Neural cell (in vitro differentiated cells): ENCODE measurements at regions not wholly inside any gene's neighbourhood (a gene's known extent, or its start where the extent isn't known, plus 50 kb on each side); places are given as distances from the start of the nearest gene placed in this dataset.

ENCODE experiments used
- H2AFZ ChIP-seq: fragments of 200-600, 300-800 bp; sonication (generic), shearing (Covaris generic); 2 replicates; pipeline ENCODE4 v1.6.0; 2014; ENCODE audit warnings: low read depth, mild to moderate bottlenecking, antibody characterized with exemption, low read length, moderate library complexity
- H3F3A ChIP-seq: fragments of 200-600 bp; shearing (Covaris generic); 2 replicates; pipeline ENCODE4 v1.6.1; 2016; ENCODE audit warnings: mild to moderate bottlenecking, moderate library complexity, mixed read lengths, antibody characterized with exemption, low read length; ENCODE audit not compliant: insufficient read depth, poor library complexity, severe bottlenecking
- H3K27ac ChIP-seq: fragments of 200-600, 300-800 bp; sonication (generic), shearing (Covaris generic); 2 replicates; pipeline ENCODE4 v1.5.1; 2014; ENCODE audit warnings: mild to moderate bottlenecking, low read length, moderate library complexity
- H3K27me3 ChIP-seq: fragments of 300-800, 200-600 bp; sonication (generic), shearing (Covaris generic); 2 replicates; pipeline ENCODE4 v1.6.0; 2014; ENCODE audit warnings: mild to moderate bottlenecking, low read depth, low read length, moderate library complexity; ENCODE audit not compliant: insufficient read depth
- H3K36me3 ChIP-seq: fragments of 300-800, 200-600 bp; sonication (generic), shearing (Covaris generic); 2 replicates; pipeline ENCODE4 v1.5.1; 2014; ENCODE audit warnings: mild to moderate bottlenecking, antibody characterized with exemption, low read length, moderate library complexity; ENCODE audit not compliant: insufficient read depth
- H3K4me2 ChIP-seq: fragments of 300-800, 200-600 bp; sonication (generic), shearing (Covaris generic); 2 replicates; pipeline ENCODE4 v1.6.0; 2014; ENCODE audit warnings: mild to moderate bottlenecking, low read length
- H3K4me3 ChIP-seq: fragments of 300-800, 200-600 bp; sonication (generic), shearing (Covaris generic); 2 replicates; pipeline ENCODE4 v1.5.1; 2014; ENCODE audit warnings: mild to moderate bottlenecking, low read length, moderate library complexity
- H3K79me2 ChIP-seq: fragments of 200-600 bp; shearing (Covaris generic); replicated peaks from 2 replicates; pipeline ENCODE4 v1.6.0; 2014; ENCODE audit warnings: mild to moderate bottlenecking, low read length, moderate library complexity; ENCODE audit not compliant: insufficient read depth
- H3K9ac ChIP-seq: fragments of 300-800, 200-600 bp; sonication (generic), shearing (Covaris generic); 2 replicates; pipeline ENCODE4 v1.6.1; 2016; ENCODE audit warnings: mild to moderate bottlenecking, low read length, mixed read lengths
- H3K9me2 ChIP-seq: fragments of 200-600 bp; shearing (Covaris generic); 2 replicates; pipeline ENCODE4 v1.6.1; 2016; ENCODE audit warnings: mild to moderate bottlenecking, low read length, mixed read lengths; ENCODE audit not compliant: insufficient read depth
- H3K9me3 ChIP-seq: fragments of 200-600, 300-800 bp; sonication (generic), shearing (Covaris generic); 2 replicates; pipeline ENCODE4 v1.6.1; 2016; ENCODE audit warnings: mild to moderate bottlenecking, mixed run types, low read length, moderate library complexity, mixed read lengths
- H4K20me1 ChIP-seq: fragments of 200-600 bp; shearing (Covaris generic); 2 replicates; pipeline ENCODE4 v1.6.1; 2016; ENCODE audit warnings: mild to moderate bottlenecking, mixed run types; ENCODE audit not compliant: insufficient read depth
- EP300 ChIP-seq: fragments of 450-650 bp; conservative IDR thresholded peaks from 2 replicates; pipeline ENCODE4 v1.6.1; 2014; ENCODE audit warnings: antibody characterized with exemption, mild to moderate bottlenecking, moderate library complexity; ENCODE audit not compliant: poor library complexity, severe bottlenecking
- EZH2 ChIP-seq: fragments of 200-600, 300-800 bp; shearing (Covaris generic), sonication (generic); IDR thresholded peaks from 2 replicates; pipeline ENCODE4 v1.6.1; 2014; ENCODE audit warnings: antibody characterized with exemption, low read length, borderline replicate concordance, mild to moderate bottlenecking; ENCODE audit not compliant: insufficient read depth, poor library complexity, severe bottlenecking
- MXI1 ChIP-seq: fragments of 450-650 bp; conservative IDR thresholded peaks from 2 replicates; pipeline ENCODE4 v1.6.1; 2014; ENCODE audit warnings: antibody characterized with exemption, mild to moderate bottlenecking; ENCODE audit not compliant: poor library complexity, severe bottlenecking
- POLR2AphosphoS5 ChIP-seq: IDR thresholded peaks from 2 replicates; pipeline ENCODE4 v1.6.1; 2012
- RAD21 ChIP-seq: fragments of 450-650 bp; conservative IDR thresholded peaks from 2 replicates; pipeline ENCODE4 v1.6.1; 2014; ENCODE audit warnings: antibody characterized with exemption, mild to moderate bottlenecking, moderate library complexity
- SMC3 ChIP-seq: fragments of 450-650 bp; conservative IDR thresholded peaks from 2 replicates; pipeline ENCODE4 v1.6.1; 2014; ENCODE audit warnings: antibody characterized with exemption, mild to moderate bottlenecking, moderate library complexity; ENCODE audit not compliant: poor library complexity
- TAF1 ChIP-seq: IDR thresholded peaks from 2 replicates; pipeline ENCODE4 v1.6.1; 2012; ENCODE audit warnings: low read depth
- TF ChIP-seq, protein P1 (sequence below): fragments of 450-650 bp; IDR thresholded peaks from 2 replicates; pipeline ENCODE4 v1.5.1; 2014; ENCODE audit warnings: antibody characterized with exemption, mild to moderate bottlenecking, moderate library complexity; ENCODE audit not compliant: poor library complexity, severe bottlenecking
- TF ChIP-seq, protein P2 (sequence below): IDR thresholded peaks from 2 replicates; pipeline ENCODE4 v1.6.1; 2012; ENCODE audit warnings: borderline replicate concordance

DNA sequence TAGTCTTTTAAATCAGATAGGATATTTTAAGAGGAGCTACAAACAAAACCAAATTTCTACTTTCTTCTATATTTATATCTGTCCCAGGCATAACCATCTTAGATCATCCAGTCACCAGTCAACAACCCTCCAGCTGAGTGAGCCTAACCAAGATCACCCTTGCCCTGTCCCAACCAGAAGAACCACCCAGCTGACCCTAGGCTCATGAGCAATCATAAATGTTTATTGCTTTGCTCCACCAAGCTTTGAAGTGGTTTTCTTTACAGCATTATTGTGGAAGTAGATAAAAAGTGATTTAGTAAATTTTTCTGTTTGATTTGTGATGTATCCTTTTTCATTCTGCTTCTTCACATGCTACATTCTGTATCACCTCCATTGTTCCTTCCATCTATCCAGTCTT, 167.2 kb upstream of the PIEZO2 start:
- Histone ChIP-seq H3K27me3 (no peaks in the 10 kb centered on the region), H3K9me3 (no peaks in the 10 kb centered on the region), H3F3A (no peaks in the 10 kb centered on the region), H3K27ac (no peak overlapping the region), H4K20me1 (no peaks in the 10 kb centered on the region), H3K9me2 (no peaks in the 10 kb centered on the region), H2AFZ (no peak overlapping the region), H3K4me2 (no peak overlapping the region), H3K9ac (no peak overlapping the region), H3K4me3 (no peak overlapping the region), H3K36me3 (no peaks in the 10 kb centered on the region), H3K79me2 (no peaks in the 10 kb centered on the region)
- TF ChIP-seq RAD21, result no peak
- TF ChIP-seq MXI1, result no peak
- TF ChIP-seq, protein P1, sequence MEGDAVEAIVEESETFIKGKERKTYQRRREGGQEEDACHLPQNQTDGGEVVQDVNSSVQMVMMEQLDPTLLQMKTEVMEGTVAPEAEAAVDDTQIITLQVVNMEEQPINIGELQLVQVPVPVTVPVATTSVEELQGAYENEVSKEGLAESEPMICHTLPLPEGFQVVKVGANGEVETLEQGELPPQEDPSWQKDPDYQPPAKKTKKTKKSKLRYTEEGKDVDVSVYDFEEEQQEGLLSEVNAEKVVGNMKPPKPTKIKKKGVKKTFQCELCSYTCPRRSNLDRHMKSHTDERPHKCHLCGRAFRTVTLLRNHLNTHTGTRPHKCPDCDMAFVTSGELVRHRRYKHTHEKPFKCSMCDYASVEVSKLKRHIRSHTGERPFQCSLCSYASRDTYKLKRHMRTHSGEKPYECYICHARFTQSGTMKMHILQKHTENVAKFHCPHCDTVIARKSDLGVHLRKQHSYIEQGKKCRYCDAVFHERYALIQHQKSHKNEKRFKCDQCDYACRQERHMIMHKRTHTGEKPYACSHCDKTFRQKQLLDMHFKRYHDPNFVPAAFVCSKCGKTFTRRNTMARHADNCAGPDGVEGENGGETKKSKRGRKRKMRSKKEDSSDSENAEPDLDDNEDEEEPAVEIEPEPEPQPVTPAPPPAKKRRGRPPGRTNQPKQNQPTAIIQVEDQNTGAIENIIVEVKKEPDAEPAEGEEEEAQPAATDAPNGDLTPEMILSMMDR, result no peak
- TF ChIP-seq POLR2AphosphoS5, result no peak
- TF ChIP-seq EZH2, result no peak
- TF ChIP-seq TAF1, result no peak

DNA sequence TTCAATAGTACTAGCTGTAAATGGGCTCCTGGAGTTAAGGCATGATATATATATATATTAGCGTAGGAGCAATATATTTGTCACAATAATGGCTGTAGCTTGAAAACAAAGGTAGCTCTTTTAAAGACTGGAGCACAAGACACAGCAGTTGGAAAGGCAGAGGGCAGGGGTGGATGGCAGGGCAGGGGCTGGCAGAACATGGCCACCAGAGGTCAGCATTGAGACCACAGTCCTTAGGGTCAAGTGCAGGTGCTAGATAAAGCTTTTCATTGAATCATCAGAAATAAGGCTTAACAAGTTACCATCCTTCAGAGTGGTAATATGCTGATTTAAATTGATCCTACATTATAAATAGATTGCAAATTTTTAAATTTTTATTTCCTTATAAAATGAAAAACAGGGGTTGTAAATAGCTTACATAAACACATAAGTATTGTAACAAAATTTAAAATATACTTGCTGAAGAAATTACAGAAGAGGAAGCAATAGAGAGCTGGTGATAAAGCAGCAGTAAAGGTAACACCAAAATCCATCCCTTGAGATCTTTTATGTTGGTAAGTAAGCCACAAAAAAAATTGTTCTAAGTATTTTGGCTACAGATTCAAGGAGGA, 161.2 kb upstream of the PIEZO2 start:
- Histone ChIP-seq H3K9me3 (no peaks in the 10 kb centered on the region), H3K4me2 (no peak overlapping the region), H3K9me2 (no peaks in the 10 kb centered on the region), H3K4me3 (no peak overlapping the region), H3K79me2 (no peaks in the 10 kb centered on the region), H3K27ac (no peak overlapping the region), H3F3A (no peaks in the 10 kb centered on the region), H2AFZ (no peak overlapping the region), H4K20me1 (no peaks in the 10 kb centered on the region), H3K27me3 (no peaks in the 10 kb centered on the region), H3K9ac (no peak overlapping the region), H3K36me3 (no peaks in the 10 kb centered on the region)
- no peak for TF ChIP-seq EP300
- TF ChIP-seq, protein P1, result peak; percentile 16

DNA sequence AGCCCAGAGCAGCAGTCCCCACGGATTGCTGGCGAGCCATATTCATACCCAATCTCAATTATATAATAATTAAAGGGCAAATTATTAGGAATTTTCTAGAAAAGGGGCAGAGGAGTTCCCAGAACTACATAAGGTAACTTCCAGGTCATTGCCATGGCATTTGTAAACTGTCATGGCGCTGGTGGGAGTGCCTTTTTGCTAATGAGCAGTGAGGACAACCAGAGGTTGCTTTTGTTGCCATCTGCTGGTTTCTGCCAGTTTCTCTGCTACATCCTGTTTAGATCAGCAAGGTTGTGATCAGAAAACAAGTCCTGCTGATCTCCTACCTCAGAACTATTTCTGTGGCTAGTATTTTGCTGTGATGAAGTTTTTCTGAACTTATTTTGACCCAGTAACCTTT, 159.8 kb upstream of the PIEZO2 start:
- Histone ChIP-seq H3K9me3 (no peaks in the 10 kb centered on the region), H3K27me3 (no peaks in the 10 kb centered on the region), H4K20me1 (no peaks in the 10 kb centered on the region), H3K79me2 (no peaks in the 10 kb centered on the region), H3K4me3 (no peak overlapping the region), H3K9ac (no peak overlapping the region), H3K36me3 (no peaks in the 10 kb centered on the region), H3K4me2 (no peak overlapping the region), H3F3A (no peaks in the 10 kb centered on the region), H3K27ac (no peak overlapping the region), H2AFZ (no peak overlapping the region), H3K9me2 (no peaks in the 10 kb centered on the region)
- TF ChIP-seq, protein P1, result no peak
- TF ChIP-seq, protein P2, sequence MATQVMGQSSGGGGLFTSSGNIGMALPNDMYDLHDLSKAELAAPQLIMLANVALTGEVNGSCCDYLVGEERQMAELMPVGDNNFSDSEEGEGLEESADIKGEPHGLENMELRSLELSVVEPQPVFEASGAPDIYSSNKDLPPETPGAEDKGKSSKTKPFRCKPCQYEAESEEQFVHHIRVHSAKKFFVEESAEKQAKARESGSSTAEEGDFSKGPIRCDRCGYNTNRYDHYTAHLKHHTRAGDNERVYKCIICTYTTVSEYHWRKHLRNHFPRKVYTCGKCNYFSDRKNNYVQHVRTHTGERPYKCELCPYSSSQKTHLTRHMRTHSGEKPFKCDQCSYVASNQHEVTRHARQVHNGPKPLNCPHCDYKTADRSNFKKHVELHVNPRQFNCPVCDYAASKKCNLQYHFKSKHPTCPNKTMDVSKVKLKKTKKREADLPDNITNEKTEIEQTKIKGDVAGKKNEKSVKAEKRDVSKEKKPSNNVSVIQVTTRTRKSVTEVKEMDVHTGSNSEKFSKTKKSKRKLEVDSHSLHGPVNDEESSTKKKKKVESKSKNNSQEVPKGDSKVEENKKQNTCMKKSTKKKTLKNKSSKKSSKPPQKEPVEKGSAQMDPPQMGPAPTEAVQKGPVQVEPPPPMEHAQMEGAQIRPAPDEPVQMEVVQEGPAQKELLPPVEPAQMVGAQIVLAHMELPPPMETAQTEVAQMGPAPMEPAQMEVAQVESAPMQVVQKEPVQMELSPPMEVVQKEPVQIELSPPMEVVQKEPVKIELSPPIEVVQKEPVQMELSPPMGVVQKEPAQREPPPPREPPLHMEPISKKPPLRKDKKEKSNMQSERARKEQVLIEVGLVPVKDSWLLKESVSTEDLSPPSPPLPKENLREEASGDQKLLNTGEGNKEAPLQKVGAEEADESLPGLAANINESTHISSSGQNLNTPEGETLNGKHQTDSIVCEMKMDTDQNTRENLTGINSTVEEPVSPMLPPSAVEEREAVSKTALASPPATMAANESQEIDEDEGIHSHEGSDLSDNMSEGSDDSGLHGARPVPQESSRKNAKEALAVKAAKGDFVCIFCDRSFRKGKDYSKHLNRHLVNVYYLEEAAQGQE, result no peak
- TF ChIP-seq TAF1, result no peak
- no peak for TF ChIP-seq EP300
- no peak for TF ChIP-seq MXI1
- TF ChIP-seq RAD21, result no peak
- TF ChIP-seq SMC3, result no peak
- no peak for TF ChIP-seq EZH2
- no peak for TF ChIP-seq POLR2AphosphoS5
